ENCODE measurements at regions not wholly inside any gene's neighbourhood (a gene's known extent, or its start where the extent isn't known, plus 50 kb on each side); places are given as distances from the start of the nearest gene placed in this dataset.

- Histone ChIP-seq H3K27me3 (ENCODE audit: low read depth) (no peaks in the 10 kb centered on the region), H3K9me3 (no peaks in the 10 kb centered on the region), H3K36me3 (no peaks in the 10 kb centered on the region), H3K4me3 (no peak overlapping the region), H3K4me1 (peaks cover 20% of the 10 kb centered on the region), H3K27ac (no peak overlapping the region)
- intact Hi-C loops (cut with DNase I) = loop anchor here (10.0 kb wide), 1 partner anchor 453 kb away; no protein-coding TSS in a partner anchor
- ATAC-seq (no peak), DNase-seq (no peak)
- no peak for TF ChIP-seq CTCF (IDR thresholded peaks at IDR 0.05)
These were observed 104.5 kb upstream of the PDE4B start for GRCh38 chr1:65688215-65688566.

- H3K4me3 ChIP-seq = no peak overlapping the region
- peaks cover 20% of the 10 kb centered on the region for H3K4me1 ChIP-seq
- intact Hi-C loops (cut with DNase I) = loop anchor here (10.0 kb wide), 1 partner anchor 454 kb away; no protein-coding TSS in a partner anchor
- no peak overlapping the region for H3K27ac ChIP-seq
- DNase-seq (no peak), ATAC-seq (no peak)
- H3K36me3 ChIP-seq = no peaks in the 10 kb centered on the region
- no peaks in the 10 kb centered on the region for H3K27me3 ChIP-seq (ENCODE audit: low read depth)
- H3K9me3 ChIP-seq = no peaks in the 10 kb centered on the region
- no peak for TF ChIP-seq CTCF (IDR thresholded peaks at IDR 0.05)
These were observed 103.8 kb upstream of the PDE4B start for GRCh38 chr1:65688848-65689247.

- DNase-seq (no peak), ATAC-seq (no peak)
- Histone ChIP-seq H3K27ac (peak overlapping the region; percentile 3), H3K36me3 (no peaks in the 10 kb centered on the region), H3K9me3 (no peaks in the 10 kb centered on the region), H3K4me3 (no peak overlapping the region), H3K4me1 (peaks cover 20% of the 10 kb centered on the region), H3K27me3 (ENCODE audit: low read depth) (no peaks in the 10 kb centered on the region)
- intact Hi-C loops (cut with DNase I) = no loop called here
- no peak for TF ChIP-seq CTCF (IDR thresholded peaks at IDR 0.05)
These were observed 101.4 kb upstream of the PDE4B start for GRCh38 chr1:65691152-65691900.

- H3K36me3 ChIP-seq = no peaks in the 10 kb centered on the region
- no peaks in the 10 kb centered on the region for H3K27me3 ChIP-seq (ENCODE audit: low read depth)
- DNase-seq (no peak), ATAC-seq (no peak)
- H3K4me1 ChIP-seq = peaks cover 20% of the 10 kb centered on the region
- H3K9me3 ChIP-seq = no peaks in the 10 kb centered on the region
- TF ChIP-seq CTCF (IDR thresholded peaks at IDR 0.05) = no peak
- H3K4me3 ChIP-seq = no peak overlapping the region
- H3K27ac ChIP-seq = peak overlapping the region; percentile 3
- intact Hi-C loops (cut with DNase I) = no loop called here
These were observed 100.7 kb upstream of the PDE4B start for GRCh38 chr1:65691972-65692371.

- Histone ChIP-seq H3K36me3 (no peaks in the 10 kb centered on the region), H3K27ac (no peak overlapping the region), H3K4me3 (no peak overlapping the region), H3K9me3 (no peaks in the 10 kb centered on the region), H3K27me3 (ENCODE audit: low read depth) (no peaks in the 10 kb centered on the region), H3K4me1 (peaks cover 20% of the 10 kb centered on the region)
- no peak for DNase-seq
- intact Hi-C loops (cut with DNase I) = no loop called here
- peak; percentile 59 to 76 for ATAC-seq
- no peak for TF ChIP-seq CTCF (IDR thresholded peaks at IDR 0.05)
These were observed 98.6 kb upstream of the PDE4B start for GRCh38 chr1:65694126-65694525.
